GM23248 (cell line): ENCODE measurements at regions not wholly inside any gene's neighbourhood (a gene's known extent, or its start where the extent isn't known, plus 50 kb on each side); places are given as distances from the start of the nearest gene placed in this dataset.

Source experiments
- EZH2 ChIP-seq: fragments of 200-600 bp; sonication (generic); IDR thresholded peaks from 2 replicates; pipeline ENCODE4 v1.6.1; 2018; ENCODE audit warnings: antibody characterized with exemption, mild to moderate bottlenecking; ENCODE audit not compliant: insufficient read depth, poor library complexity, severe bottlenecking
- EZH2phosphoT487 ChIP-seq: fragments of 200-600 bp; sonication (generic); IDR thresholded peaks from 2 replicates; pipeline ENCODE4 v1.6.1; 2018; ENCODE audit warnings: antibody characterized with exemption, moderate library complexity, mild to moderate bottlenecking, low read depth; ENCODE audit not compliant: insufficient read depth

GRCh38 chr1:5727191-5727590, 265.0 kb downstream of the NPHP4 start:
- TF ChIP-seq EZH2 (no peak), EZH2phosphoT487 (no peak)
